ENCODE measurements at regions not wholly inside any gene's neighbourhood (a gene's known extent, or its start where the extent isn't known, plus 50 kb on each side); places are given as distances from the start of the nearest gene placed in this dataset.

- Histone ChIP-seq H3K9me3 (ENCODE audit: low read depth) (no peaks in the 10 kb centered on the region), H3K79me2 (ENCODE audit: insufficient read depth) (no peaks in the 10 kb centered on the region), H3K4me1 (ENCODE audit: insufficient read depth) (no peaks in the 10 kb centered on the region), H3F3A (ENCODE audit: insufficient read depth) (no peaks in the 10 kb centered on the region), H3K4me3 (no peak overlapping the region), H3K36me3 (ENCODE audit: low read depth) (no peaks in the 10 kb centered on the region), H2AFZ (no peak overlapping the region), H3K27ac (no peak overlapping the region), H3K27me3 (replicated peaks; ENCODE audit: insufficient read depth) (no peaks in the 10 kb centered on the region), H3K9me2 (ENCODE audit: insufficient read depth) (no peaks in the 10 kb centered on the region), H3K4me2 (ENCODE audit: unreplicated experiment) (no peak overlapping the region), H4K20me1 (ENCODE audit: insufficient read depth) (no peaks in the 10 kb centered on the region), H3K9ac (no peak overlapping the region)
- WGBS, 2 experiments (ENCODE audit: low coverage in 1 of 2, low lambda C conversion rate in 2 of 2, missing lambda C conversion rate in 2 of 2): 11 to 15% methylated on average over 5 of the region's 5 CpGs
- in situ Hi-C loops (cut with MboI): no loop called here
- no peak for TF ChIP-seq EZH2 (IDR thresholded peaks at IDR 0.05; ENCODE audit: insufficient read depth, poor library complexity, severe bottlenecking)
- no peak for TF ChIP-seq EZH2phosphoT487 (IDR thresholded peaks at IDR 0.05; ENCODE audit: insufficient read depth, low read depth)
- DNase-seq: no peak
These were observed 655.5 kb downstream of the DCDC2C start for GRCh38 chr2:4358837-4359236.

- WGBS, 2 experiments (ENCODE audit: low coverage in 1 of 2, low lambda C conversion rate in 2 of 2, missing lambda C conversion rate in 2 of 2): 62 to 68% methylated on average over 4 of the region's 4 CpGs
- no peak overlapping the region for H3K4me2 ChIP-seq (ENCODE audit: unreplicated experiment)
- H3F3A ChIP-seq (ENCODE audit: insufficient read depth): no peaks in the 10 kb centered on the region
- no peak overlapping the region for H3K27ac ChIP-seq
- H3K4me3 ChIP-seq: no peak overlapping the region
- H3K9me3 ChIP-seq (ENCODE audit: low read depth): no peaks in the 10 kb centered on the region
- no peaks in the 10 kb centered on the region for H3K9me2 ChIP-seq (ENCODE audit: insufficient read depth)
- no peaks in the 10 kb centered on the region for H3K79me2 ChIP-seq (ENCODE audit: insufficient read depth)
- no peaks in the 10 kb centered on the region for H3K4me1 ChIP-seq (ENCODE audit: insufficient read depth)
- in situ Hi-C loops (cut with MboI): no loop called here
- no peak overlapping the region for H3K9ac ChIP-seq
- H3K36me3 ChIP-seq (ENCODE audit: low read depth): no peaks in the 10 kb centered on the region
- DNase-seq: no peak
- no peaks in the 10 kb centered on the region for H4K20me1 ChIP-seq (ENCODE audit: insufficient read depth)
- H3K27me3 ChIP-seq (replicated peaks; ENCODE audit: insufficient read depth): no peaks in the 10 kb centered on the region
- TF ChIP-seq EZH2phosphoT487 (IDR thresholded peaks at IDR 0.05; ENCODE audit: insufficient read depth, low read depth) (no peak), EZH2 (IDR thresholded peaks at IDR 0.05; ENCODE audit: insufficient read depth, poor library complexity, severe bottlenecking) (no peak)
- no peak overlapping the region for H2AFZ ChIP-seq
These were observed 665.5 kb downstream of the DCDC2C start for GRCh38 chr2:4368907-4369306.

- no peak for DNase-seq
- no peak for TF ChIP-seq EZH2phosphoT487 (IDR thresholded peaks at IDR 0.05; ENCODE audit: insufficient read depth, low read depth)
- TF ChIP-seq EZH2 (IDR thresholded peaks at IDR 0.05; ENCODE audit: insufficient read depth, poor library complexity, severe bottlenecking): no peak
- Histone ChIP-seq H3K27me3 (replicated peaks; ENCODE audit: insufficient read depth) (no peaks in the 10 kb centered on the region), H3K79me2 (ENCODE audit: insufficient read depth) (no peaks in the 10 kb centered on the region), H3F3A (ENCODE audit: insufficient read depth) (no peaks in the 10 kb centered on the region), H4K20me1 (ENCODE audit: insufficient read depth) (no peaks in the 10 kb centered on the region), H3K9me2 (ENCODE audit: insufficient read depth) (no peaks in the 10 kb centered on the region), H3K9me3 (ENCODE audit: low read depth) (no peaks in the 10 kb centered on the region), H2AFZ (no peak overlapping the region), H3K4me1 (ENCODE audit: insufficient read depth) (no peaks in the 10 kb centered on the region), H3K4me2 (ENCODE audit: unreplicated experiment) (no peak overlapping the region), H3K36me3 (ENCODE audit: low read depth) (no peaks in the 10 kb centered on the region), H3K9ac (no peak overlapping the region), H3K27ac (no peak overlapping the region), H3K4me3 (no peak overlapping the region)
- in situ Hi-C loops (cut with MboI): no loop called here
- WGBS, 2 experiments (ENCODE audit: low coverage in 1 of 2, low lambda C conversion rate in 2 of 2, missing lambda C conversion rate in 2 of 2): 0 to 4% methylated on average over 3 of the region's 3 CpGs
These were observed 666.5 kb downstream of the DCDC2C start for GRCh38 chr2:4369826-4370419.

GRCh38 chr2:4370422-4371090, 667.2 kb downstream of the DCDC2C start:
- no peaks in the 10 kb centered on the region for H3K4me1 ChIP-seq (ENCODE audit: insufficient read depth)
- no peaks in the 10 kb centered on the region for H3K79me2 ChIP-seq (ENCODE audit: insufficient read depth)
- H3K36me3 ChIP-seq (ENCODE audit: low read depth): no peaks in the 10 kb centered on the region
- 3 to 10% methylated on average over 3 of the region's 3 CpGs for WGBS, 2 experiments (ENCODE audit: low coverage in 1 of 2, low lambda C conversion rate in 2 of 2, missing lambda C conversion rate in 2 of 2)
- H3K9me2 ChIP-seq (ENCODE audit: insufficient read depth): no peaks in the 10 kb centered on the region
- no peak for TF ChIP-seq EZH2 (IDR thresholded peaks at IDR 0.05; ENCODE audit: insufficient read depth, poor library complexity, severe bottlenecking)
- no peak for TF ChIP-seq EZH2phosphoT487 (IDR thresholded peaks at IDR 0.05; ENCODE audit: insufficient read depth, low read depth)
- H3F3A ChIP-seq (ENCODE audit: insufficient read depth): no peaks in the 10 kb centered on the region
- no peak overlapping the region for H2AFZ ChIP-seq
- DNase-seq: no peak
- no peak overlapping the region for H3K4me3 ChIP-seq
- in situ Hi-C loops (cut with MboI): no loop called here
- H3K4me2 ChIP-seq (ENCODE audit: unreplicated experiment): no peak overlapping the region
- no peaks in the 10 kb centered on the region for H3K27me3 ChIP-seq (replicated peaks; ENCODE audit: insufficient read depth)
- no peak overlapping the region for H3K9ac ChIP-seq
- no peaks in the 10 kb centered on the region for H4K20me1 ChIP-seq (ENCODE audit: insufficient read depth)
- H3K9me3 ChIP-seq (ENCODE audit: low read depth): no peaks in the 10 kb centered on the region
- H3K27ac ChIP-seq: no peak overlapping the region

All from GM23248 (cell line).